ENCODE measurements at regions not wholly inside any gene's neighbourhood (a gene's known extent, or its start where the extent isn't known, plus 50 kb on each side); places are given as distances from the start of the nearest gene placed in this dataset.

- TF ChIP-seq POLR2A (IDR thresholded peaks at IDR 0.05) = no peak
- no peak for TF ChIP-seq CTCF (IDR thresholded peaks at IDR 0.05)
These were observed 1211.4 kb upstream of the FAM98A start for GRCh38 chr2:34810456-34810855.

All from tibial nerve (tissue), 3 donors.